ENCODE measurements at regions not wholly inside any gene's neighbourhood (a gene's known extent, or its start where the extent isn't known, plus 50 kb on each side); places are given as distances from the start of the nearest gene placed in this dataset.

- TF ChIP-seq CC2D1A (CRISPR knock-in tag; IDR thresholded peaks at IDR 0.05) (no peak), ZNF574 (CRISPR knock-in tag; IDR thresholded peaks at IDR 0.05) (0 out of 2 replicates have a peak, but pooled peaks have one; percentile 11), ZBTB21 (CRISPR knock-in tag; IDR thresholded peaks at IDR 0.05) (no peak), GRHL1 (CRISPR knock-in tag; conservative IDR thresholded peaks at IDR 0.05) (no peak), EEA1 (CRISPR knock-in tag; IDR thresholded peaks at IDR 0.05; ENCODE audit: borderline replicate concordance) (no peak), ZNF274 (CRISPR knock-in tag; IDR thresholded peaks at IDR 0.05) (no peak), ZNF75D (CRISPR knock-in tag; IDR thresholded peaks at IDR 0.05; ENCODE audit: borderline replicate concordance) (no peak), ZNF335 (CRISPR knock-in tag; IDR thresholded peaks at IDR 0.05) (no peak), NR3C1 (CRISPR knock-in tag; IDR thresholded peaks at IDR 0.05) (no peak), NFYB (CRISPR knock-in tag; IDR thresholded peaks at IDR 0.05) (no peak), ZNF235 (CRISPR knock-in tag; IDR thresholded peaks at IDR 0.05; ENCODE audit: borderline replicate concordance) (no peak), TAF15 (IDR thresholded peaks at IDR 0.05; ENCODE audit: low read depth, low read length, poor library complexity, severe bottlenecking) (no peak), ZBTB1 (CRISPR knock-in tag; IDR thresholded peaks at IDR 0.05; ENCODE audit: borderline replicate concordance) (no peak), ZFP36L2 (CRISPR knock-in tag; IDR thresholded peaks at IDR 0.05) (no peak)
Measured at GRCh38 chr9:755454-756381, 85.8 kb upstream of the DMRT1 start (continued).

Measured in HepG2 (cell line).